ENCODE measurements at regions not wholly inside any gene's neighbourhood (a gene's known extent, or its start where the extent isn't known, plus 50 kb on each side); places are given as distances from the start of the nearest gene placed in this dataset.

DNA sequence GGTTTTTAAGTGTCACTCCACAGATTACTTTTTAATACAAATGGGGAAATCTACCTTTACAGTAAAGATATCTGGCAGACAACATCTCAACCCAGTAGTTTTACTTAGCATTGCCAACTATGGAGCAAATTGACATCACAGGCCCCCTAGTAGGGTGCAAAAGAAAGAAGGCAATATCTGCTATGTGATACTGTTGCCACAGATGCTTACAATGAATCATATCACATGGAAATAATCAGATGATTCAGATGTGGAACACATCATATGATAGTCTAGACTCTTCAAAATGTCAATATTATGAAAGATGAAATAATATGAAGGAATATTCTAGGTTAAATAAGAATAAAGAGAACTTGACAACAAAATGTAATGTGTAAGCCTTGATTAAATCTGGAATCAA lies 322.5 kb downstream of the BMP2 start:
- TF ChIP-seq EP300 (IDR thresholded peaks at IDR 0.05) (no peak), POLR2AphosphoS5 (IDR thresholded peaks at IDR 0.05) (no peak), POLR2A (IDR thresholded peaks at IDR 0.05) (no peak)
- TF ChIP-seq, protein P1, sequence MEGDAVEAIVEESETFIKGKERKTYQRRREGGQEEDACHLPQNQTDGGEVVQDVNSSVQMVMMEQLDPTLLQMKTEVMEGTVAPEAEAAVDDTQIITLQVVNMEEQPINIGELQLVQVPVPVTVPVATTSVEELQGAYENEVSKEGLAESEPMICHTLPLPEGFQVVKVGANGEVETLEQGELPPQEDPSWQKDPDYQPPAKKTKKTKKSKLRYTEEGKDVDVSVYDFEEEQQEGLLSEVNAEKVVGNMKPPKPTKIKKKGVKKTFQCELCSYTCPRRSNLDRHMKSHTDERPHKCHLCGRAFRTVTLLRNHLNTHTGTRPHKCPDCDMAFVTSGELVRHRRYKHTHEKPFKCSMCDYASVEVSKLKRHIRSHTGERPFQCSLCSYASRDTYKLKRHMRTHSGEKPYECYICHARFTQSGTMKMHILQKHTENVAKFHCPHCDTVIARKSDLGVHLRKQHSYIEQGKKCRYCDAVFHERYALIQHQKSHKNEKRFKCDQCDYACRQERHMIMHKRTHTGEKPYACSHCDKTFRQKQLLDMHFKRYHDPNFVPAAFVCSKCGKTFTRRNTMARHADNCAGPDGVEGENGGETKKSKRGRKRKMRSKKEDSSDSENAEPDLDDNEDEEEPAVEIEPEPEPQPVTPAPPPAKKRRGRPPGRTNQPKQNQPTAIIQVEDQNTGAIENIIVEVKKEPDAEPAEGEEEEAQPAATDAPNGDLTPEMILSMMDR (IDR thresholded peaks at IDR 0.05), result no peak
- H3K9me3 ChIP-seq, result no peaks in the 10 kb centered on the region
- no peaks in the 10 kb centered on the region for H3K36me3 ChIP-seq
- intact Hi-C loops (cut with DNase I), result no loop called here
- no peaks in the 10 kb centered on the region for H3K27me3 ChIP-seq
- H3K27ac ChIP-seq, result no peak overlapping the region
- DNase-seq, result no peak
- no peaks in the 10 kb centered on the region for H3K4me1 ChIP-seq
- no peak overlapping the region for H3K4me3 ChIP-seq

DNA sequence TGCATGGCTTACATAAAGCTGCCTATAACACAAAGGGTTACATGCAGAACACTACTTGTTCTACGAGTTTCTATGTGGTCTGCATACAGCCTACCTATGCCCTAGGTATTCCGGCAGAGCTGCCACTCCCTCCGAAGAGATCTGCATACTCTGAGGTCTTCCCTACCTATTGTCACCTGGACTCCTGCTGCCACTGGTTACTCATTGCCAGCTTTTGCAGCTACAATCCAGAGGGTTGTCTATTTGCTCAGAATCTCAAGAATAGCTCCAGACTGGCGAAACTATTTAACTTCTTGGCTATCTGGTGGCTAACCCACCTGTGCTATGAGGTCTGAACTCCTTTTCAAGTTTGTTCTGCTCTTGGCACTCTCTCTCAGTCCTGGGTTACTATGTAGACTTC lies 323.3 kb downstream of the BMP2 start:
- DNase-seq, result no peak
- TF ChIP-seq EP300 (IDR thresholded peaks at IDR 0.05), result no peak
- no peak for TF ChIP-seq POLR2A (IDR thresholded peaks at IDR 0.05)
- TF ChIP-seq, protein P1 (IDR thresholded peaks at IDR 0.05), result no peak
- TF ChIP-seq POLR2AphosphoS5 (IDR thresholded peaks at IDR 0.05), result no peak
- Histone ChIP-seq H3K27me3 (no peaks in the 10 kb centered on the region), H3K36me3 (no peaks in the 10 kb centered on the region), H3K4me1 (no peaks in the 10 kb centered on the region), H3K27ac (no peak overlapping the region), H3K4me3 (no peak overlapping the region), H3K9me3 (no peaks in the 10 kb centered on the region)
- intact Hi-C loops (cut with DNase I), result no loop called here
- WGBS, 2 donors, result 18 to 56% methylated on average over 4 of the region's 4 CpGs

DNA sequence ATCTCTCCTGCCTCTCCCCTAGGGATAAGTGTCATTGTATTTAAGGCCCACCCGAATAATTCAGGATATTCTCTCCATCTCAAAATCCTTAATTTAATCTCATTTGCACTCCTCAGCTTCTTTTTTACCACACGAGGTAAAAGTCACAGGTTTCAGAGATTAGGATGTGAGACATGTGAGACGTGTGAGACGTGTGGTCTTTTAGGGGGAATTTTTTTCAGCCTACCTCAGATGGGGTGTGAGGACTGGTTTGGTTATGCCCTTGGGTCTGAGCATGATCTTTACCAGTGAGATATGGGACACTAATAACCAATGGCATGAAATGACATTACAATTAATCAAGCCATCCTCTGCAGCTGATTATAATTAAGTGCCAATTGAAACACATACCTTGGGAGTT lies 324.2 kb downstream of the BMP2 start:
- DNase-seq, result no peak
- 76 to 84% methylated on average over 4 of the region's 4 CpGs for WGBS, 2 donors
- H3K27ac ChIP-seq, result no peak overlapping the region

DNA sequence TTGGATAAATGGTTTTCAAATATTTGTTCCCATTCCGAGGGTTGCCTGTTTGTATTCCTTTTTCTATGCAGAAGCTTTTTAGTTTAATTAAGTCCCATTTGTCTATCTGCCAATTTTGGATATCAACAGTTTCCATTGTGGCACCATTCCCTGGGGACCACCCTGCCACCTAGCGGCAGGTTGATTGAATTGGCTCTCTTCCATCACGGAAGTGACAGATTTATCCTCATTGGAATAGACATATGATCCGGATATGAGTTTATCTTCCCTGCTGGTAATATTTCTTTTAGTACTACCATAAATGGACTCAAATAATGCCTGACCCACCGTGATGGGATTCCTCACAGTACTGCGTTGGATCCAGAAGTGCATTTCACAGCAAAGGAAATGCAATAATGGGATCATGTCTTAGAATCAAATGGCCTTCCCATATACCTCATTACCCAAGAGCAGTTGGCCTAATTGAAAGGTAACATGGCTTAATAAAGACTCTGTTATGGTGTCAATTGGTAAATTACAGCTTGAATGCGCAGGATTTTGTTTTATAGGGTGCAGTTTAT lies 327.0 kb downstream of the BMP2 start:
- no peak for DNase-seq
- no peaks in the 10 kb centered on the region for H3K9me3 ChIP-seq
- H3K4me3 ChIP-seq, result no peak overlapping the region
- H3K27ac ChIP-seq, result no peak overlapping the region
- no peaks in the 10 kb centered on the region for H3K27me3 ChIP-seq
- intact Hi-C loops (cut with DNase I), result no loop called here
- TF ChIP-seq POLR2A (IDR thresholded peaks at IDR 0.05) (no peak), EP300 (IDR thresholded peaks at IDR 0.05) (no peak), POLR2AphosphoS5 (IDR thresholded peaks at IDR 0.05) (no peak)
- TF ChIP-seq, protein P1 (IDR thresholded peaks at IDR 0.05), result peak in 1 of 4 experiments; percentile 15
- 14 to 27% methylated on average over 7 of the region's 7 CpGs for WGBS, 2 donors
- H3K4me1 ChIP-seq, result no peaks in the 10 kb centered on the region
- no peaks in the 10 kb centered on the region for H3K36me3 ChIP-seq

More for the DNA sequence above, 324.2 kb downstream of the BMP2 start:
- intact Hi-C loops (cut with DNase I), result no loop called here
- Histone ChIP-seq H3K9me3 (no peaks in the 10 kb centered on the region), H3K36me3 (no peaks in the 10 kb centered on the region), H3K4me3 (no peak overlapping the region), H3K27me3 (no peaks in the 10 kb centered on the region), H3K4me1 (no peaks in the 10 kb centered on the region)
- TF ChIP-seq, protein P1 (IDR thresholded peaks at IDR 0.05), result no peak
- TF ChIP-seq EP300 (IDR thresholded peaks at IDR 0.05) (no peak), POLR2A (IDR thresholded peaks at IDR 0.05) (no peak), POLR2AphosphoS5 (IDR thresholded peaks at IDR 0.05) (no peak)

DNA sequence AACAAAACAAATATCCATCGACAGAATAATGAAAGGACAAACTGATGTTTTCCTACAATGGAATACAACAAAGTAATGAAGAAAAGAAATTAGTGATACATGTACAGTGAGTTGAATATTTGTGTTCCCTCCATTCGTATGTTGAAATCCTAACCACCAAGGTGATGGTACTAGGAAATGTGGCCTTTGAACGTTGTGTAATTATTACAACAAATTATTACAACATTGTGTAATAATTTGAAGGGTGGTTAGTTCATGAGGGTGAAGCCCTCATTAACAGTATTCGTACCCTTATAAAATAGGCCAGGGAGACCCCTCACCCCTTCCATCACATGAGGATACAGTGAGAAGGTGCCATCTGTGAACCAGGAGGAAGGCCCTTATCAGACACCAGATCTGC lies 339.4 kb downstream of the BMP2 start:
- no peaks in the 10 kb centered on the region for H3K36me3 ChIP-seq
- H3K4me3 ChIP-seq, result no peak overlapping the region
- H3K27me3 ChIP-seq, result no peaks in the 10 kb centered on the region
- no peak overlapping the region for H3K27ac ChIP-seq
- TF ChIP-seq EP300 (IDR thresholded peaks at IDR 0.05) (no peak), POLR2A (IDR thresholded peaks at IDR 0.05) (no peak), POLR2AphosphoS5 (IDR thresholded peaks at IDR 0.05) (no peak)
- TF ChIP-seq, protein P1 (IDR thresholded peaks at IDR 0.05), result no peak
- no peaks in the 10 kb centered on the region for H3K9me3 ChIP-seq
- H3K4me1 ChIP-seq, result no peaks in the 10 kb centered on the region
- no peak for DNase-seq
- intact Hi-C loops (cut with DNase I), result no loop called here
- 87% methylated on average over 4 of the region's 4 CpGs for WGBS, 2 donors

Measured in sigmoid colon (tissue), 6 donors.